ENCODE measurements at regions not wholly inside any gene's neighbourhood (a gene's known extent, or its start where the extent isn't known, plus 50 kb on each side); places are given as distances from the start of the nearest gene placed in this dataset.

- Mint-ChIP-seq H3K27me3 (ENCODE audit: low read depth) (no peaks in the 10 kb centered on the region), H3K4me3 (no peak overlapping the region), H3K36me3 (ENCODE audit: low read depth) (no peaks in the 10 kb centered on the region), H3K4me1 (no peaks in the 10 kb centered on the region), H3K9me3 (peaks cover 7% of the 10 kb centered on the region), H3K27ac (ENCODE audit: unreplicated experiment) (no peak overlapping the region)
- TF ChIP-seq, protein P1, sequence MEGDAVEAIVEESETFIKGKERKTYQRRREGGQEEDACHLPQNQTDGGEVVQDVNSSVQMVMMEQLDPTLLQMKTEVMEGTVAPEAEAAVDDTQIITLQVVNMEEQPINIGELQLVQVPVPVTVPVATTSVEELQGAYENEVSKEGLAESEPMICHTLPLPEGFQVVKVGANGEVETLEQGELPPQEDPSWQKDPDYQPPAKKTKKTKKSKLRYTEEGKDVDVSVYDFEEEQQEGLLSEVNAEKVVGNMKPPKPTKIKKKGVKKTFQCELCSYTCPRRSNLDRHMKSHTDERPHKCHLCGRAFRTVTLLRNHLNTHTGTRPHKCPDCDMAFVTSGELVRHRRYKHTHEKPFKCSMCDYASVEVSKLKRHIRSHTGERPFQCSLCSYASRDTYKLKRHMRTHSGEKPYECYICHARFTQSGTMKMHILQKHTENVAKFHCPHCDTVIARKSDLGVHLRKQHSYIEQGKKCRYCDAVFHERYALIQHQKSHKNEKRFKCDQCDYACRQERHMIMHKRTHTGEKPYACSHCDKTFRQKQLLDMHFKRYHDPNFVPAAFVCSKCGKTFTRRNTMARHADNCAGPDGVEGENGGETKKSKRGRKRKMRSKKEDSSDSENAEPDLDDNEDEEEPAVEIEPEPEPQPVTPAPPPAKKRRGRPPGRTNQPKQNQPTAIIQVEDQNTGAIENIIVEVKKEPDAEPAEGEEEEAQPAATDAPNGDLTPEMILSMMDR (conservative IDR thresholded peaks at IDR 0.05): no peak
- no peak for DNase-seq (ENCODE audit: low read depth, low spot score)
Measured at GRCh38 chr1:199220031-199220430, 581.2 kb downstream of the PTPRC start.

- Mint-ChIP-seq H3K27me3 (ENCODE audit: low read depth) (no peaks in the 10 kb centered on the region), H3K36me3 (ENCODE audit: low read depth) (no peaks in the 10 kb centered on the region), H3K27ac (ENCODE audit: unreplicated experiment) (no peak overlapping the region), H3K9me3 (peaks cover 3% of the 10 kb centered on the region), H3K4me1 (peaks cover 6% of the 10 kb centered on the region), H3K4me3 (no peak overlapping the region)
- TF ChIP-seq, protein P1 (conservative IDR thresholded peaks at IDR 0.05): no peak
- DNase-seq (ENCODE audit: low read depth, low spot score): no peak
Measured at GRCh38 chr1:199221371-199222150, 582.7 kb downstream of the PTPRC start.

- TF ChIP-seq, protein P1 (conservative IDR thresholded peaks at IDR 0.05): no peak
- no peaks in the 10 kb centered on the region for H3K27me3 Mint-ChIP-seq (ENCODE audit: low read depth)
- H3K27ac Mint-ChIP-seq (ENCODE audit: unreplicated experiment): no peak overlapping the region
- no peak for DNase-seq (ENCODE audit: low read depth, low spot score)
- no peaks in the 10 kb centered on the region for H3K36me3 Mint-ChIP-seq (ENCODE audit: low read depth)
- peaks cover 3% of the 10 kb centered on the region for H3K9me3 Mint-ChIP-seq
- H3K4me3 Mint-ChIP-seq: no peak overlapping the region
- peaks cover 11% of the 10 kb centered on the region for H3K4me1 Mint-ChIP-seq
Measured at GRCh38 chr1:199223936-199224335, 585.1 kb downstream of the PTPRC start.

GRCh38 chr1:199226163-199226562 is 587.3 kb downstream of the PTPRC start:
- Mint-ChIP-seq H3K27ac (ENCODE audit: unreplicated experiment) (no peak overlapping the region), H3K4me1 (peaks cover 11% of the 10 kb centered on the region), H3K4me3 (no peak overlapping the region), H3K36me3 (ENCODE audit: low read depth) (no peaks in the 10 kb centered on the region), H3K9me3 (peaks cover 3% of the 10 kb centered on the region), H3K27me3 (ENCODE audit: low read depth) (no peaks in the 10 kb centered on the region)
- no peak for DNase-seq (ENCODE audit: low read depth, low spot score)
- TF ChIP-seq, protein P1 (conservative IDR thresholded peaks at IDR 0.05): no peak

GRCh38 chr1:199242147-199242546 is 603.3 kb downstream of the PTPRC start:
- Mint-ChIP-seq H3K9me3 (no peaks in the 10 kb centered on the region), H3K4me1 (no peaks in the 10 kb centered on the region), H3K27ac (ENCODE audit: unreplicated experiment) (no peak overlapping the region), H3K27me3 (ENCODE audit: low read depth) (no peaks in the 10 kb centered on the region), H3K4me3 (no peak overlapping the region), H3K36me3 (ENCODE audit: low read depth) (no peaks in the 10 kb centered on the region)
- TF ChIP-seq, protein P1 (conservative IDR thresholded peaks at IDR 0.05): no peak
- DNase-seq (ENCODE audit: low read depth, low spot score): no peak

All from neural crest cell (in vitro differentiated cells).